K562 (cell line): ENCODE measurements at regions not wholly inside any gene's neighbourhood (a gene's known extent, or its start where the extent isn't known, plus 50 kb on each side); places are given as distances from the start of the nearest gene placed in this dataset.

ENCODE experiments used
- ATAC-seq: fragments of 200-7000 bp; cut with Tn5 transposase; 3 replicates; pipeline ENCODE4 v1.9.1; 2020; ENCODE audit warnings: moderate library complexity
- BruUV-seq: library from RNA; stranded (reverse); fragments of 400-500 nt; replicated peaks from 2 replicates; lab custom pipeline; 2021; lab: Mats Ljungman, UMichigan
- CTCF ChIA-PET: fragments of 300-600 bp; formaldehyde crosslinking; extraction: SDS; loops from one replicate; lab custom pipeline; 2021; ENCODE audit warnings: low intra/inter-chr PET ratio; lab: Yijun Ruan, JAX
- POLR2A ChIA-PET: fragments of 300-600, 350-650 bp; sonication (Branson Sonifier 250); formaldehyde crosslinking; extraction: SDS; loops from one replicate; lab custom pipeline; 2021; ENCODE audit warnings: antibody characterized with exemption, inconsistent platforms; lab: Yijun Ruan, JAX
- DNase-seq, 4 experiments: peaks; one replicate each; pipeline versions ENCODE4 v3.0.0 to v3.0.0-alpha.2; 2011 to 2018; ENCODE audit warnings: low spot score in 3 of 4, mixed read lengths in 3 of 4; ENCODE audit errors: extremely low read depth in 1 of 4
- FAIRE-seq: peaks from 2 replicates; lab custom pipeline; 2011; peaks lifted over from hg19 to GRCh38; lab: Jason Lieb, UNC
- H2AFZ ChIP-seq: 2 replicates; pipeline ENCODE4 v1.6.0; 2011; ENCODE audit warnings: low read depth, low read length, control low read depth, inconsistent platforms
- H3K27ac ChIP-seq: fragments of 200-600 bp; 3 replicates; pipeline ENCODE4 v1.8.0; 2011; ENCODE audit warnings: low read depth, mild to moderate bottlenecking, control low read depth, inconsistent platforms, low read length, moderate library complexity, mixed read lengths; ENCODE audit errors: extremely low read depth
- H3K27me3 ChIP-seq, 2 experiments: fragments of 300-600 bp in 1 of 2; 2 replicates in 1 of 2; 3 replicates in 1 of 2; pipeline versions ENCODE4 v1.6.0 to v1.8.0; 2011; ENCODE audit warnings: inconsistent platforms in 2 of 2, low read length in 2 of 2, mild to moderate bottlenecking in 1 of 2, mixed read lengths in 1 of 2, moderate library complexity in 1 of 2; ENCODE audit not compliant: control insufficient read depth in 2 of 2, insufficient read depth in 2 of 2
- H3K36me3 ChIP-seq: fragments of 300-600 bp; 3 replicates; pipeline ENCODE4 v1.8.0; 2011; ENCODE audit warnings: mild to moderate bottlenecking, low read length, inconsistent platforms; ENCODE audit not compliant: control insufficient read depth, insufficient read depth
- H3K4me1 ChIP-seq, 2 experiments: fragments of 200-600 bp in 1 of 2; replicated peaks in 1 of 2; 2 replicates in 1 of 2; 3 replicates in 1 of 2; pipeline versions ENCODE4 v1.5.1 to v1.8.0; 2011; ENCODE audit warnings: inconsistent platforms in 2 of 2, low read length in 2 of 2, mild to moderate bottlenecking in 1 of 2, mixed read lengths in 1 of 2, moderate library complexity in 1 of 2; ENCODE audit not compliant: control insufficient read depth in 2 of 2, insufficient read depth in 2 of 2
- H3K4me2 ChIP-seq: 2 replicates; pipeline ENCODE4 v1.6.1; 2011; ENCODE audit warnings: low read length, control low read depth, inconsistent platforms, mixed read lengths; ENCODE audit not compliant: insufficient read depth
- H3K4me3 ChIP-seq: fragments of 200-600 bp; sonication (generic), shearing (Covaris generic); 2 replicates; pipeline ENCODE4 v1.5.1; 2016; ENCODE audit warnings: control low read depth, inconsistent platforms
- H3K79me2 ChIP-seq: fragments of 200-600 bp; 3 replicates; pipeline ENCODE4 v1.8.0; 2011; ENCODE audit warnings: low read length, inconsistent platforms; ENCODE audit not compliant: control insufficient read depth, insufficient read depth
- H3K9ac ChIP-seq, 2 experiments: 2 replicates each; pipeline versions ENCODE4 v1.6.0 to v1.6.1; 2011; ENCODE audit warnings: low read depth in 2 of 2, low read length in 2 of 2, control low read depth in 1 of 2, inconsistent platforms in 1 of 2, mild to moderate bottlenecking in 1 of 2, mixed read lengths in 1 of 2; ENCODE audit not compliant: insufficient read depth in 1 of 2
- H3K9me1 ChIP-seq: one replicate; pipeline ENCODE4 v1.6.0; 2011; ENCODE audit warnings: inconsistent platforms, mild to moderate bottlenecking, low read length, moderate library complexity; ENCODE audit not compliant: control insufficient read depth, insufficient read depth
- H3K9me3 ChIP-seq: replicated peaks from 2 replicates; pipeline ENCODE4 v1.5.1; 2011; ENCODE audit warnings: low read depth, low read length, inconsistent platforms; ENCODE audit not compliant: control insufficient read depth, insufficient read depth
- H4K20me1 ChIP-seq: replicated peaks from 2 replicates; pipeline ENCODE4 v1.6.1; 2011; ENCODE audit warnings: low read length, inconsistent platforms, mixed read lengths; ENCODE audit not compliant: control insufficient read depth, insufficient read depth
- NR3C1 ChIP-seq: sonication (generic); formaldehyde crosslinking; IDR thresholded peaks from 2 replicates; pipeline ENCODE4 v1.8.1; 2022; ENCODE audit warnings: missing genetic modification reagents
- PHF20 ChIP-seq: fragments of 450-650 bp; IDR thresholded peaks from 2 replicates; pipeline ENCODE4 v1.6.1; 2018; ENCODE audit not compliant: partially characterized antibody
- RBM22 ChIP-seq: fragments of 200-400 bp; formaldehyde crosslinking; IDR thresholded peaks from 2 replicates; pipeline ENCODE4 v1.6.1; 2018; ENCODE audit warnings: low read length, low read depth; ENCODE audit not compliant: poor library complexity, severe bottlenecking
- SETDB1 ChIP-seq: IDR thresholded peaks from one replicate; pipeline ENCODE4 v1.6.1; 2012; ENCODE audit warnings: low read length, control low read depth, inconsistent platforms
- ZBTB2 ChIP-seq: fragments of 450-650 bp; IDR thresholded peaks from 2 replicates; pipeline ENCODE4 v1.6.1; 2016; ENCODE audit warnings: antibody characterized with exemption
- ZFP36 ChIP-seq: fragments of 150-350 bp; IDR thresholded peaks from 2 replicates; pipeline ENCODE4 v1.6.1; 2018; ENCODE audit warnings: low read length, low read depth; ENCODE audit not compliant: partially characterized antibody
- ZNF197 ChIP-seq: fragments of 200-800 bp; sonication (Bioruptor generic); IDR thresholded peaks from 2 replicates; pipeline ENCODE4 v1.6.1; 2016; ENCODE audit warnings: low read depth, missing genetic modification characterization, missing compliant biosample characterization
- ZNF79 ChIP-seq: fragments of 250-450 bp; sonication (Bioruptor Pico); IDR thresholded peaks from 2 replicates; pipeline ENCODE4 v1.4.0; 2020; ENCODE audit warnings: low read depth, mild to moderate bottlenecking, moderate library complexity
- WGBS: fragments of 100-300 bp; shearing (Covaris generic); methylation state at CpG from one replicate; pipeline ENCODE4 v1.1.6; 2016; ENCODE audit warnings: low coverage, mixed read lengths; ENCODE audit not compliant: insufficient coverage; ENCODE audit errors: missing lambda C conversion rate; 5-methylcytosine and 5-hydroxymethylcytosine counted together
- in situ Hi-C: fragments of 300-500 bp; cut with MboI; formaldehyde crosslinking; loops from 4 replicates; pipeline ENCODE4 v1.15.0; 2018; ENCODE audit warnings: inconsistent platforms, mixed read lengths
- intact Hi-C: fragments of 100-400 bp; cut with micrococcal nuclease; formaldehyde crosslinking; loops from 2 replicates; pipeline ENCODE4 v1.14.2; 2022
- TF ChIP-seq, protein P1 (sequence below): sonication (generic); formaldehyde crosslinking; IDR thresholded peaks from 2 replicates; pipeline ENCODE4 v1.8.0; 2023; ENCODE audit warnings: missing genetic modification reagents, mild to moderate bottlenecking, borderline replicate concordance
- TF ChIP-seq, protein P2 (sequence below): sonication (generic); formaldehyde crosslinking; IDR thresholded peaks from 2 replicates; pipeline ENCODE4 v1.8.0; 2023; ENCODE audit warnings: mild to moderate bottlenecking, missing genetic modification reagents
- TF ChIP-seq, protein P3 (sequence below): sonication (generic); formaldehyde crosslinking; IDR thresholded peaks from 2 replicates; pipeline ENCODE4 v1.8.0; 2022; ENCODE audit warnings: mild to moderate bottlenecking, missing genetic modification reagents
- TF ChIP-seq, protein P4 (sequence below), 2 experiments: fragments of 450-650 bp; IDR thresholded peaks; 2 replicates each; pipeline ENCODE4 v1.6.1; 2016

- Histone ChIP-seq H3K79me2 (no peaks in the 10 kb centered on the region), H3K36me3 (no peaks in the 10 kb centered on the region), H3K9me1 (no peaks in the 10 kb centered on the region), H3K27me3 (no peaks in the 10 kb centered on the region), H3K9me3 (no peaks in the 10 kb centered on the region), H2AFZ (no peak overlapping the region), H3K4me2 (no peak overlapping the region), H3K4me3 (no peak overlapping the region), H3K4me1 (no peaks in the 10 kb centered on the region), H4K20me1 (no peaks in the 10 kb centered on the region), H3K9ac (no peak overlapping the region), H3K27ac (no peak overlapping the region)
- no TSS peak for BruUV-seq
- ChIA-PET POLR2A (no interaction called here), CTCF (no interaction called here)
- ATAC-seq = no peak
- in situ Hi-C loops = no loop called here
- FAIRE-seq = no peak
- intact Hi-C loops = no loop called here
- 9% methylated on average over 1 of the region's 1 CpG for whole genome bisulfite sequencing
- no peak for DNase-seq
- TF ChIP-seq PHF20 (no peak), RBM22 (no peak), ZNF79 (CRISPR knock-in tag) (no peak), SETDB1 (no peak), ZFP36 (no peak), NR3C1 (CRISPR knock-in tag) (no peak), ZBTB2 (no peak), ZNF197 (CRISPR knock-in tag) (no peak)
- TF ChIP-seq, protein P1, sequence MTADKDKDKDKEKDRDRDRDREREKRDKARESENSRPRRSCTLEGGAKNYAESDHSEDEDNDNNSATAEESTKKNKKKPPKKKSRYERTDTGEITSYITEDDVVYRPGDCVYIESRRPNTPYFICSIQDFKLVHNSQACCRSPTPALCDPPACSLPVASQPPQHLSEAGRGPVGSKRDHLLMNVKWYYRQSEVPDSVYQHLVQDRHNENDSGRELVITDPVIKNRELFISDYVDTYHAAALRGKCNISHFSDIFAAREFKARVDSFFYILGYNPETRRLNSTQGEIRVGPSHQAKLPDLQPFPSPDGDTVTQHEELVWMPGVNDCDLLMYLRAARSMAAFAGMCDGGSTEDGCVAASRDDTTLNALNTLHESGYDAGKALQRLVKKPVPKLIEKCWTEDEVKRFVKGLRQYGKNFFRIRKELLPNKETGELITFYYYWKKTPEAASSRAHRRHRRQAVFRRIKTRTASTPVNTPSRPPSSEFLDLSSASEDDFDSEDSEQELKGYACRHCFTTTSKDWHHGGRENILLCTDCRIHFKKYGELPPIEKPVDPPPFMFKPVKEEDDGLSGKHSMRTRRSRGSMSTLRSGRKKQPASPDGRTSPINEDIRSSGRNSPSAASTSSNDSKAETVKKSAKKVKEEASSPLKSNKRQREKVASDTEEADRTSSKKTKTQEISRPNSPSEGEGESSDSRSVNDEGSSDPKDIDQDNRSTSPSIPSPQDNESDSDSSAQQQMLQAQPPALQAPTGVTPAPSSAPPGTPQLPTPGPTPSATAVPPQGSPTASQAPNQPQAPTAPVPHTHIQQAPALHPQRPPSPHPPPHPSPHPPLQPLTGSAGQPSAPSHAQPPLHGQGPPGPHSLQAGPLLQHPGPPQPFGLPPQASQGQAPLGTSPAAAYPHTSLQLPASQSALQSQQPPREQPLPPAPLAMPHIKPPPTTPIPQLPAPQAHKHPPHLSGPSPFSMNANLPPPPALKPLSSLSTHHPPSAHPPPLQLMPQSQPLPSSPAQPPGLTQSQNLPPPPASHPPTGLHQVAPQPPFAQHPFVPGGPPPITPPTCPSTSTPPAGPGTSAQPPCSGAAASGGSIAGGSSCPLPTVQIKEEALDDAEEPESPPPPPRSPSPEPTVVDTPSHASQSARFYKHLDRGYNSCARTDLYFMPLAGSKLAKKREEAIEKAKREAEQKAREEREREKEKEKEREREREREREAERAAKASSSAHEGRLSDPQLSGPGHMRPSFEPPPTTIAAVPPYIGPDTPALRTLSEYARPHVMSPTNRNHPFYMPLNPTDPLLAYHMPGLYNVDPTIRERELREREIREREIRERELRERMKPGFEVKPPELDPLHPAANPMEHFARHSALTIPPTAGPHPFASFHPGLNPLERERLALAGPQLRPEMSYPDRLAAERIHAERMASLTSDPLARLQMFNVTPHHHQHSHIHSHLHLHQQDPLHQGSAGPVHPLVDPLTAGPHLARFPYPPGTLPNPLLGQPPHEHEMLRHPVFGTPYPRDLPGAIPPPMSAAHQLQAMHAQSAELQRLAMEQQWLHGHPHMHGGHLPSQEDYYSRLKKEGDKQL (CRISPR knock-in tag) = no peak
- TF ChIP-seq, protein P2, sequence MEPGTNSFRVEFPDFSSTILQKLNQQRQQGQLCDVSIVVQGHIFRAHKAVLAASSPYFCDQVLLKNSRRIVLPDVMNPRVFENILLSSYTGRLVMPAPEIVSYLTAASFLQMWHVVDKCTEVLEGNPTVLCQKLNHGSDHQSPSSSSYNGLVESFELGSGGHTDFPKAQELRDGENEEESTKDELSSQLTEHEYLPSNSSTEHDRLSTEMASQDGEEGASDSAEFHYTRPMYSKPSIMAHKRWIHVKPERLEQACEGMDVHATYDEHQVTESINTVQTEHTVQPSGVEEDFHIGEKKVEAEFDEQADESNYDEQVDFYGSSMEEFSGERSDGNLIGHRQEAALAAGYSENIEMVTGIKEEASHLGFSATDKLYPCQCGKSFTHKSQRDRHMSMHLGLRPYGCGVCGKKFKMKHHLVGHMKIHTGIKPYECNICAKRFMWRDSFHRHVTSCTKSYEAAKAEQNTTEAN = no peak
- TF ChIP-seq, protein P3, sequence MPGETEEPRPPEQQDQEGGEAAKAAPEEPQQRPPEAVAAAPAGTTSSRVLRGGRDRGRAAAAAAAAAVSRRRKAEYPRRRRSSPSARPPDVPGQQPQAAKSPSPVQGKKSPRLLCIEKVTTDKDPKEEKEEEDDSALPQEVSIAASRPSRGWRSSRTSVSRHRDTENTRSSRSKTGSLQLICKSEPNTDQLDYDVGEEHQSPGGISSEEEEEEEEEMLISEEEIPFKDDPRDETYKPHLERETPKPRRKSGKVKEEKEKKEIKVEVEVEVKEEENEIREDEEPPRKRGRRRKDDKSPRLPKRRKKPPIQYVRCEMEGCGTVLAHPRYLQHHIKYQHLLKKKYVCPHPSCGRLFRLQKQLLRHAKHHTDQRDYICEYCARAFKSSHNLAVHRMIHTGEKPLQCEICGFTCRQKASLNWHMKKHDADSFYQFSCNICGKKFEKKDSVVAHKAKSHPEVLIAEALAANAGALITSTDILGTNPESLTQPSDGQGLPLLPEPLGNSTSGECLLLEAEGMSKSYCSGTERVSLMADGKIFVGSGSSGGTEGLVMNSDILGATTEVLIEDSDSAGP (CRISPR knock-in tag) = no peak
- TF ChIP-seq, protein P4, sequence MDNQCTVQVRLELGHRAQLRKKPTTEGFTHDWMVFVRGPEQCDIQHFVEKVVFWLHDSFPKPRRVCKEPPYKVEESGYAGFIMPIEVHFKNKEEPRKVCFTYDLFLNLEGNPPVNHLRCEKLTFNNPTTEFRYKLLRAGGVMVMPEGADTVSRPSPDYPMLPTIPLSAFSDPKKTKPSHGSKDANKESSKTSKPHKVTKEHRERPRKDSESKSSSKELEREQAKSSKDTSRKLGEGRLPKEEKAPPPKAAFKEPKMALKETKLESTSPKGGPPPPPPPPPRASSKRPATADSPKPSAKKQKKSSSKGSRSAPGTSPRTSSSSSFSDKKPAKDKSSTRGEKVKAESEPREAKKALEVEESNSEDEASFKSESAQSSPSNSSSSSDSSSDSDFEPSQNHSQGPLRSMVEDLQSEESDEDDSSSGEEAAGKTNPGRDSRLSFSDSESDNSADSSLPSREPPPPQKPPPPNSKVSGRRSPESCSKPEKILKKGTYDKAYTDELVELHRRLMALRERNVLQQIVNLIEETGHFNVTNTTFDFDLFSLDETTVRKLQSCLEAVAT (IDR thresholded peaks at IDR 0.05) = no peak
Observed at GRCh38 chr16:63720848-63721247, 1401.0 kb downstream of the CDH11 start.
